ENCODE measurements at regions not wholly inside any gene's neighbourhood (a gene's known extent, or its start where the extent isn't known, plus 50 kb on each side); places are given as distances from the start of the nearest gene placed in this dataset.
A peak's percentile ranks its signal among the peaks of the same experiment; 100 is the strongest.

- peak; percentile 96 to 98 for ATAC-seq
Observed at GRCh38 chr1:101081496-101082488, 56.2 kb upstream of the DPH5 start.

- no peak for ATAC-seq
Observed at GRCh38 chr1:101080859-101081258, 55.3 kb upstream of the DPH5 start.

- no peak for ATAC-seq
Observed at GRCh38 chr1:101079341-101079740, 53.8 kb upstream of the DPH5 start.

GRCh38 chr1:101077849-101078248 is 52.3 kb upstream of the DPH5 start:
- no peak for ATAC-seq

GRCh38 chr1:101075926-101076325 is 50.3 kb upstream of the DPH5 start:
- ATAC-seq = no peak

Data from activated CD4-positive, CD25-positive, alpha-beta regulatory T cell treated with anti-CD3 and anti-CD28 coated beads, Interleukin-2, amount 50 U/mL, for 24 hours (primary cell).